ENCODE measurements at regions not wholly inside any gene's neighbourhood (a gene's known extent, or its start where the extent isn't known, plus 50 kb on each side); places are given as distances from the start of the nearest gene placed in this dataset.

DNA sequence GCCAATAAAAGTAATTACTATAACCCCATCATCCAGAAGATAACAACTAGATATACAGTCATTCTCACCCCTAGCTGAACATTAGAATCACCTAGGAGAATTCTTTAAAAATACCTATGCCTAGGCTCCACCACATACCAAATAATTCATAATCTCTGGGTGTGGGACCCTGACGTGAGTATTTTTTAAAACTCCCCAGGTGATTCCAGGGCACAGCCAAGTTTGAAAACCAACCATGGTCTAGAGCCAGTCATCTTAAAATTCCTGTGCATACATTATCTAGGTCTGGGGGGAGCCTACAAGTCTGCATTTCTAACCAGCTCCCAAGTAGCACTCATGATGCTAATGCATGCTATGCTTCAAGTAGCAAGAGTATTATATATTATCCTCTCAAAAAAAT is 281.0 kb upstream of the MTNR1B start:
- Histone ChIP-seq H3K56ac (replicated peaks; ENCODE audit: insufficient read length, low read depth, low read length) (no peak overlapping the region), H2BK12ac (ENCODE audit: low read depth, low read length) (no peak overlapping the region), H3K14ac (ENCODE audit: insufficient read length) (no peak overlapping the region), H4K91ac (replicated peaks; ENCODE audit: insufficient read length, low read length) (no peak overlapping the region), H3K9ac (replicated peaks in 1 of 4; ENCODE audit: extremely low read depth in 1 of 4, low read depth in 3 of 4, low read length in 3 of 4) (no peak overlapping the region), H3K23ac (ENCODE audit: insufficient read length) (no peak overlapping the region), H2BK20ac (ENCODE audit: low read length) (no peak overlapping the region), H3K4ac (replicated peaks; ENCODE audit: insufficient read length, low read depth, low read length) (no peak overlapping the region), H3K79me2 (ENCODE audit: control insufficient read depth in 1 of 2, insufficient read depth in 2 of 2, low read length in 2 of 2) (no peaks in the 10 kb centered on the region), H4K5ac (ENCODE audit: insufficient read length, low read depth, low read length) (no peak overlapping the region), H2AK5ac (ENCODE audit: low read depth, low read length) (no peak overlapping the region), H2BK120ac (replicated peaks; ENCODE audit: low read depth, low read length) (no peak overlapping the region), H2AFZ (ENCODE audit: low read length) (no peak overlapping the region), H3K4me3 (ENCODE audit: extremely low read depth in 1 of 4, insufficient read depth in 2 of 4, low read depth in 3 of 4, low read length in 4 of 4) (no peak overlapping the region), H3K4me2 (ENCODE audit: insufficient read depth in 1 of 2, low read depth in 2 of 2, low read length in 2 of 2) (no peak overlapping the region), H3K9me3 (ENCODE audit: insufficient read depth in 2 of 2, low read depth in 1 of 2, low read length in 1 of 2) (no peaks in the 10 kb centered on the region), H4K8ac (ENCODE audit: extremely low read depth, insufficient read depth, low read length) (no peak overlapping the region), H4K20me1 (replicated peaks in 1 of 2; ENCODE audit: control insufficient read depth in 1 of 2, insufficient read depth in 2 of 2, low read length in 2 of 2) (no peaks in the 10 kb centered on the region), H3K18ac (ENCODE audit: extremely low read depth, low read length) (no peak overlapping the region), H2BK5ac (ENCODE audit: low read depth, low read length) (no peak overlapping the region), H3K27me3 (replicated peaks in 1 of 4; ENCODE audit: control insufficient read depth in 3 of 4, extremely low read depth in 1 of 4, insufficient read depth in 3 of 4, low read length in 3 of 4) (no peaks in the 10 kb centered on the region), H3K27ac (ENCODE audit: low read depth, low read length) (no peak overlapping the region), H3K79me1 (ENCODE audit: low read depth, low read length) (no peaks in the 10 kb centered on the region), H3K4me1 (replicated peaks in 1 of 4; ENCODE audit: control insufficient read depth in 3 of 4, insufficient read depth in 4 of 4, low read length in 3 of 4) (no peaks in the 10 kb centered on the region), H2BK15ac (ENCODE audit: low read length) (no peak overlapping the region), H3K23me2 (ENCODE audit: low read depth, low read length) (no peaks in the 10 kb centered on the region), H3K36me3 (ENCODE audit: control insufficient read depth in 2 of 4, insufficient read depth in 4 of 4, low read length in 3 of 4) (no peaks in the 10 kb centered on the region)
- ChIA-PET POLR2A (ENCODE audit: partially characterized antibody) (no interaction called here), CTCF (ENCODE audit: partially characterized antibody) (interaction anchor here (0.6 to 0.7 kb wide), 3 partner anchors 12 to 68 kb away, joined by 3 to 4 read pairs (median 3); no protein-coding TSS in a partner anchor)
- DNase-seq (ENCODE audit: low read depth in 1 of 2, low spot score in 2 of 2) (no peak), FAIRE-seq (no peak)
- 85% methylated on average over 1 of the region's 1 CpG; no CpG with 5 or more reads in 1 of the 2 experiments for WGBS, 2 experiments (ENCODE audit: extremely low coverage in 1 of 2, insufficient coverage in 1 of 2, insufficient read length in 1 of 2, insufficient replicate concordance in 2 of 2, low coverage in 1 of 2, low lambda C conversion rate in 2 of 2, missing lambda C conversion rate in 1 of 2)
- TF ChIP-seq CTCF (IDR thresholded peaks at IDR 0.05; ENCODE audit: control extremely low read depth in 1 of 3, insufficient read depth in 1 of 3, low read depth in 1 of 3, low read length in 3 of 3) (no peak), EZH2 (IDR thresholded peaks at IDR 0.05; ENCODE audit: low read depth, low read length, severe bottlenecking) (no peak), BACH1 (IDR thresholded peaks at IDR 0.05; ENCODE audit: low read length) (no peak), USF2 (IDR thresholded peaks at IDR 0.05; ENCODE audit: low read length) (no peak), KDM1A (IDR thresholded peaks at IDR 0.05; ENCODE audit: borderline replicate concordance, low read length) (no peak), RNF2 (IDR thresholded peaks at IDR 0.05; ENCODE audit: borderline replicate concordance, low read depth, low read length, missing control alignments, poor library complexity, severe bottlenecking) (no peak), NANOG (IDR thresholded peaks at IDR 0.05; ENCODE audit: insufficient read depth, low read depth, low read length, poor library complexity, severe bottlenecking) (no peak), ZNF274 (IDR thresholded peaks at IDR 0.05; ENCODE audit: borderline replicate concordance, extremely low read depth, low read length) (no peak), SIRT6 (IDR thresholded peaks at IDR 0.05; ENCODE audit: low read length) (no peak)
- TF ChIP-seq, protein P1, sequence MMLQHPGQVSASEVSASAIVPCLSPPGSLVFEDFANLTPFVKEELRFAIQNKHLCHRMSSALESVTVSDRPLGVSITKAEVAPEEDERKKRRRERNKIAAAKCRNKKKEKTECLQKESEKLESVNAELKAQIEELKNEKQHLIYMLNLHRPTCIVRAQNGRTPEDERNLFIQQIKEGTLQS (IDR thresholded peaks at IDR 0.05; ENCODE audit: insufficient read depth, low read depth, low read length): no peak
